HG02623 (cell line): ENCODE measurements at regions not wholly inside any gene's neighbourhood (a gene's known extent, or its start where the extent isn't known, plus 50 kb on each side); places are given as distances from the start of the nearest gene placed in this dataset.

Source experiments
- ATAC-seq: cut with Tn5 transposase; IDR thresholded peaks from one replicate; pipeline ENCODE4 v1.9.1; 2021; ENCODE audit warnings: moderate library complexity; ENCODE audit not compliant: unreplicated experiment

DNA sequence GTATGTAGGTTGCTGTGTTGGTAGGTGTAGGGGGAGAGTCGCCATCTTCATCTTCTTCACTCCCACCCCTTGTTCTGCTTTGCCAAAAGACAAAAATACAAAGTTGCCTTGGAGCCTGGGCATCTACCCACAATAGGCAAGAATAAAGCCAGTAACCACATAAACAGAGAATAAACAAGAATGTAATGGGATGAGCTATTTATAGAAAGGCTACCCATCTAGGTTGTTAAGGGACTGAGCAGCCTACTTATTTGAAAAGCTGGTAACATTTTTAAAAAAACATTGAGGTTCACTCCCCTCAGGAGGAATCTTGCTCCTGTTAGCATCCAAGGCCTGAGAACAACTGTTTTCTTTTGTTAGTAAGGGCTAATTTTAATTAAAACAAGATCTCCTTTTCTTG is 301.4 kb upstream of the STXBP5 start:
- no peak for ATAC-seq

GRCh38 chr6:146903451-146903850 is 300.8 kb upstream of the STXBP5 start:
- no peak for ATAC-seq

- no peak for ATAC-seq
Measured at GRCh38 chr6:146904596-146904995, 299.6 kb upstream of the STXBP5 start.

GRCh38 chr6:146905181-146905704 is 299.0 kb upstream of the STXBP5 start:
- no peak for ATAC-seq

GRCh38 chr6:146908786-146909185 is 295.4 kb upstream of the STXBP5 start:
- no peak for ATAC-seq

GRCh38 chr6:146909376-146909775 is 294.8 kb upstream of the STXBP5 start:
- no peak for ATAC-seq

DNA sequence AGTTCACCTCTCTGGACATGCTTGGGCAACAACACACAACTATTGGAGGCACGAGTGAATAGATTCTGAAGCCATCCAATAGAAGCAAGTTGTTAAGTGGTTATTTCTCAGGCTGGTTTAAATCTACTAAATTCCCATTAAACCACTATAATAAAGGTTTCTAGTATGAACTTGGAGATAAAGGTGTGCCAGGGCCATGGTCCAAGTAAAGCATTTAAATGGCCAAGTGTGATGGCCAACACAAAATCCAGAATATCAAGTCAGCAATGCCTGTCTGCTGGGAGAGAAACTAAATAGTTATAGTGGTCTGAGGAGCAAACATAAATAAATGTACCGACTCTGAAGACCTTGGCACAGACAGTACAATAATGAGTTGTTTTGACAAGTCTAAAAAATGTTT is 294.3 kb upstream of the STXBP5 start:
- no peak for ATAC-seq

DNA sequence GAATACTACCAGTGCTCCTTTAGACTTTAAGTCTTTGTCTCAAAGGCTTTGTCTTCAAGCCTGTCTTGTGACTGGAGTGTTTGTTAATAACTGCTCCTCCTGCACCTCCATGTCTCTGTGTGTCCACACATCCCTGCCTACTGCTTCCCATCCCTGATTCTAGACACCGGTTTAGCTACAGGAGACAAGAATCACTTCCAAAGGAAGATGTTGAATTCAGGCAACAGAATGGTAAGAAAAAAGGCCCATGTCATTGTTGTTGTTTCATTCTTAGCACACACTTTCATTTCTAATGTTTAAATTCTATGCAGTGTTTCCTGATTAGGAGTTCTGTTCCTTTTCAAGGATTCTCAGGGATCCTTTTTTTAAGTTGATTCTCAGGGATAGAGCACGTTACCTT is 293.6 kb upstream of the STXBP5 start:
- ATAC-seq, result no peak

- no peak for ATAC-seq
Measured at GRCh38 chr6:146911635-146912215, 292.5 kb upstream of the STXBP5 start.

DNA sequence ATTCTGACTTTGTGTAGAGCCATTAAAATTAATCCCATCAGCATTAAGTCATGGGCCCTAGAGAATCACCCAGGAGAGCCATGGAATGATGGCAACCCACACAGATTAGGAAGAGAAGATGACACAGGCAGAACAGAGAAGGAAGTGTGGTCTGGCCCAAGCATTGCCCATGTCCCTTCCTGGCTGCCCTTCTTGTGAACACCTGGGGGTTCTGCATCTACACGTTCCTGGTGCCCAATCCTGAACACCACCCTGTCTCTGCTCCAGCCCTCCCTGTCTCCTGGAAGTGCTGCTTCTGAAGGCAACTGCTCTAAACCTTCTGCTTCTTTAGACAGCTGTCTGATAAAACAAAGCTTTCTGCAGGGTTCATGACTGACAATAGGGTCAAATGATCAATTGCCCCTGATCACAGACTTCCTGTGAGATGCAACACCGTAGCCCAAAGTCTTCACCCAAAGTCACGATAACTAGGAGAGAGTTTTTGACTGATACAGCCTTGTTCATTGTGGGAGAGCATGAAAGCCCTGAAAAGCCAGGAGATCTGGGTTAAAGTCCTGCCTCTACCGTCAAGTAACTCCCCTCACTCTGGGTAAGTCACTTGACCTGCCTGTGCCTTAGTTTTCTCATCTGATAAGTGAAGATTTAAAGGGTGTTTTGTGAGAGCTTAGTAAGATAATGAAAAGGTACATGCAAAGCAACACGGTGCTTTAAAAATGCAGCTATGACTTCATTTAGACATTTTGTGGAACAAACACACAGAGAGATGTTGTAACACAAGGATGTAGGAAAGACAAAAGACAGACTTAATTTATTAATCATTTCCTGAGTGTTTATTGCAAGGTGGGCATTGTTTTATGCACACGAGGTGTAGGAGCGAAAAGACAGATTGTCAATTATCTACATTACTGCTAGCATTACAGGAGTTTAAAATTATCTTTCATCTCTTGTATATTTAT is 291.2 kb upstream of the STXBP5 start:
- no peak for ATAC-seq

DNA sequence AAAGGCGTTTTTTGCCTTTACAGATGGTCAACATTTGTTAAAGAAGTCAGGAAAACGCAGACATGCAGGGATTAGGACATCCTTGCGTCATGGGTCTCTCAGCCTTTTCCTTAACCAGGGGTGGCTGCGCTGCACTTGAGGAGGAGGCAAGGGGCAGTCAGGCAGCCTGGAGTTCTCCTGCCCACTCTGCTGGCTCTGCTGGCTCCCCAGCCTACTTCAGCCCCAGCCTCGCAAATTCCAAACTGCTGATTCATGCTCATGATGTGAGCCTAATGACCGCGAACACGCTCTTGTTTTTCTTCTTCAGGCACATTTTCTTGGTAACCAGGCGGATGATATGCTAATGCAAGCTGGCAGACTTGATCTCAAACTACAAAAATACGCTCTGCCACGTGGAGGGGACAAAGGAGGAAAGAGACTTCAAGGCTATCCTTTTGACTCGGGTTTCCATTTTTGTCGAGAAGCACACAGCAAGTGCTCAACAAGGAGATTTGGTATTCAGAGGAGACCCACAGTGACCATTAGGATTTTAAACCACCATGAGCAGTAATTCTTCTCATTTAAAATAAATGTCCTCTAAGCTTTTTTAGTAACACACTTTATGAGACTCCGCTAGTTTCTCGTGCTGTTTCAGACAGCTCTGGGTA is 290.3 kb upstream of the STXBP5 start:
- ATAC-seq, result no peak

DNA sequence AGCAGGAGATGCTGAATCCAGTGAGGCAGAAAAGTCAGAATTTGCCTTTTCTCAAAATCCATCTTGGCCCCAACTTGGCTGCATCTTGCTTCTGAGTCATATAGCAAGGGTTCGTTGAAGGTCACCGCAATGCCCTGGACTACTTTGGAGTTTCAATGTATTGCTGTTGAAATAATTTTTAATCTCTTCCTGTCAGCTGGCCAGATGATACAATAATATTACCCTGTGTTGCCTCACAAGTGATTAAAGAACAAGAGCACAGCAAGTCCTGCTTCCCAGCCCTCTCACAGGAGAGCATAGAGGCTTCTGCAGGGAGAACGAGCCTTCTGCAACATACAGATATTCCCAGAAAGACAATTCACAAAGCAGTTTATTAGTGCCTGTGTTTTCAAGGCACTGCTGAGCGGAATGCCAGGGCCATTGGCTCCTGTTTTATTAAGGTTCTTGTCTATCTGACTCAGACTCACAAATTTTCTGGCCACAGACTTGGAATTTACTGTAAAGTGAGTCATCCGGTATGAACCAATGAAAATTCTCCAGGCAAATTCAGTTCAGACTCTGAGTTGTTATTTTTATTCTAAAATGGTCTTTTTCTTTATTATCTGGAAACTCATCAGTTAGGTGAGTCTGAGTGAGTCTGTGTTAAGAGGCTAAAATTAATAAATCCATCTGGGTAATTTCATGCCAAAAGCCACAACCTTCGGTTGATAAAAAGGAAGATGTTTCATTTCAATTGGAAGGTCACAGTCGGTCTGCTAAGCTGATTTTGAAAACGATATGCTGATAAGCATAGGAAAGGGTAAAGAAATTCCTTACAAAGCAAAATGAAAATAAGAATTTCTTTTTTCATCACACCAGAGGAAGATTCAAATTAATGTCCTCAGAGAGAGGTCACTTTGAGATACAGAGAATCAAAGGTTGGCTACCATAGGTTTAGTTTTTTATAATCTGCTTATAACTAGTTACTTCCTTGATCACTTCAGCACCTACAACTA is 289.4 kb upstream of the STXBP5 start:
- ATAC-seq, result no peak

GRCh38 chr6:146915671-146916127 is 288.5 kb upstream of the STXBP5 start:
- ATAC-seq, result no peak

DNA sequence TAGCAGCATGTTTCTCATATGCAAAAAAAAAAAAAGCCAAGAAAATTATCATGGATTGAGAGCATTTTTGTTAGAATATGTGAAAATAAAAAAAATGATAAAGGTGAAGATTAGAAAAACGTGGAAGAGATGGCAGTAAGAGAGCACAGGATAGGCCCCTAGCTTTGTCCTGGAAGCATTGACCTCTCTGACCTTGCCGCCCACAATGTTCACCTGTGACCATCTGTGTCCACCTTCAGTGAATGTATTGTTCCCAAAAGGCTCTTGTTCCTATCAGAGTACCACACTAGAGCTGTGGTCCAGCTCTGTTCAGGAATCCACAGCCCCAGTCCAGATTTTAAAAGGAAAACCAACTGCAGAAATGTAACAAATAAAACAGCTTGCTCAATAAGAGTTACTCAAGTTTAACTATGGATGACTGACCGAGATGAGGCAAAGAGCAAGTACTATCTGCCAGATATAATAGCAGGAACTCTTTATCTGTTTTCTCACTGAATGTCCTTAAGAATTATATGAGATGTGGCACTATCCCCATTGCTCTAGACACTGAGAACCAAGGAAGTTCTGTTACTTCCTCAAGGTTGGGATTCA is 287.7 kb upstream of the STXBP5 start:
- no peak for ATAC-seq

- no peak for ATAC-seq
Measured at GRCh38 chr6:146917182-146917581, 287.0 kb upstream of the STXBP5 start.

DNA sequence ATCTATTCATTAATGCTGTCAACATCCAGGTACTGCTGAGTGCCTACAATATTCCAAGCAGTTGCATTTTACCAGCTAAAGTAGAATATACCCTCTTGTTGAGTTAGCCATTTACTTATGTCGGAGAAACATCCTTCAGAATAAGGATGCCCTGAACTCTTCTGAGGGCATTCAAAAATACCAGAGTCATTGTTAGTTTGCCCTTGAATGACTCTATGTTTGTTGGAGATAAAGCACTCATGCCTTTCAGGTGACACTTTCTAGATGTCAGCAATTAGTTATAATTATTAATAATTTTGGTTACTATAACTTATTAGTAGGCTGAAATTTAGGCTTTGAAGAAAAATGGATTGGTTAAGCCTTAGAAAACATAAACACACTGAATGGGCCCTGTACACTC is 286.2 kb upstream of the STXBP5 start:
- no peak for ATAC-seq

DNA sequence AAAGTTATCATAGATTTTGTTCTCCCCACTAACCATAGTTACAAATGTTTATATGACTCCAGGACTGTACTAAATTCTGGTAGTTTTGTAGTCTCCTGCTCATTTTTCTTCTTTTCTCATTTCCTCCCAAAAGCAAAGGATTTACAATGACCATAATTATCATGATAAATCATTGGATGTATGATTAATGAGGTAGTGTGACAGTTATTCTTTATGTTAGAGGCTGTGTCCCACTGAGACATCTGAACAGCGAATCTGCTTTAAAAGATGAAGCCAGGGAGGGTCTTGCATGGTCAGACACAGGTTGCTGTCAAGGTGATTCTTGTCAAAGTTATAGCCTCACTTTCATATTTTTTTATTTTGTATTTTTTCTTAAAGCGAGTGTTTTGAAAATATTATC is 285.2 kb upstream of the STXBP5 start:
- ATAC-seq, result no peak

DNA sequence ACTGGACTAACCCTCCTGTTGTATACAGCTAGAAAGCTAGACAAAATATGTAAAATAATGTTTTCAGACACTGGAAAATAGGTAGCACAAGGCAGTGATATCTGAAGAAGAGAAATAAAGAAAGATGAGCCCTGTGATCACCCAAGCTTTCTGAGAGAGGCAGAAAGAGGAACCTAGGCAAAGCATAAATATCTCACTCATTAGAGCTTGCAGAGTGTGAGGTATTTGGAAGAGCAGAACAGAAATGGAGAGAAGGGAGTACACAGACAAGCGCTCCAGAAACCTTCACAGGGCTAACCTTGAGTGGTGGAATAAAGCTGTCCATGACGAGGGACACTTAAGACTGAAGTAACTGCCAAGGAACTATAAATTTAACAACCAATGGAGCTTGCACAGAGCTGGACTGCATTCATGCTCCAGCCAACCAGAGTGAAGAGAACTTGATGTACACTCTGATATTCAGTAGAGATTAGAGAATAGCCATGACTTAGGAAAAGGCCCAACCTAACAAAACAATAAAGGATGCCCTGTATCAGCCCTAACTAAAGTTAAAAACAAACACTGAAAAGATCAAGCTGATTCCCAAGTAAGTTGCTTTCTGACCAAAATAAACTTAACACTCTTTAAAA is 280.9 kb upstream of the STXBP5 start:
- no peak for ATAC-seq

DNA sequence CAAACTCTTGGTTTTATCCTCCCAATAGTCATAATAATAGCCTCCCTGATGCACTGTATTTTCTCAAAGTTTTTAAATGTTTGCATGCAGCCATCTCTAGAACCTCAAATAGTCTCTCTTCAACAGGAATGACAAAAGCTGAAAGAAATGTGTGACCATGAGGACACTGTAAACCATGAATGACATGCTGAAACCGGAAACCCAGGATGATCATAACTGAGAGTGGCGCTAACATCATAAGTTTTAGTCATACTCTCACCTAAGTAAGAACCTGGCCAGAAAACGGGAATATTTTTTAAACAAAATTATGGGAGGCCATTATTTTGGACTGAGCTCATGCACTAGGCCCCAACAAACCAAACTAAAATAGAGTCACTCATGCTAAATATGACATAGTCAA is 278.4 kb upstream of the STXBP5 start:
- ATAC-seq, result no peak

DNA sequence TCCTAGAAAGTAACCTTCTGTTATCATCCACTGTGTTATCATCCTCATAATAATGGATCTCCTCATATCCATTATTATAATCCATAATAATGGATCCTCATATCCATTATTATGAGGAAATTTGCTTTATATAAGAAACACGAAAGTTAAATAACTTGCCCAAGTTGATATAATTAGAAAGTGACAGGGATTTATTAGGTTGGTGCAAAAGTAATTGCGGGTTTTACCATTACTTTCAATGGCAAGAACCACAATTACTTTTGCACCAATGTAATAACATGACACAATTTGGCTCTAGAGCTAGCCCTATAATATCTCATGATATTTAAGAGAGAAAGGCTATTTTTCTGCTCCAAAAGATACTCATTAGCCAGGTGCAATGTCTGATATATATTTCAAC is 275.7 kb upstream of the STXBP5 start:
- ATAC-seq, result no peak
